Esophagus muscularis mucosa (tissue), 4 donors: ENCODE measurements at regions not wholly inside any gene's neighbourhood (a gene's known extent, or its start where the extent isn't known, plus 50 kb on each side); places are given as distances from the start of the nearest gene placed in this dataset.

Experiments
- DNase-seq: peaks from one replicate; pipeline ENCODE4 v3.0.0-alpha.2; 2017; ENCODE audit errors: extremely low spot score
- H3K27ac ChIP-seq, 4 donors: fragments of 200-600 bp; sonication (generic); replicated peaks in 1 of 4; 1 replicate in 3 of 4; 2 replicates in 1 of 4; pipeline ENCODE4 v1.5.1; 2016 to 2019; ENCODE audit warnings: mild to moderate bottlenecking in 1 of 4
- H3K27me3 ChIP-seq, 4 donors: fragments of 200-600 bp; sonication (generic); one replicate each; pipeline versions ENCODE4 v1.5.1 to v1.6.0; 2016 to 2019
- H3K36me3 ChIP-seq, 4 donors: fragments of 200-600 bp; sonication (generic); one replicate each; pipeline ENCODE4 v1.5.1; 2016 to 2019
- H3K4me1 ChIP-seq, 4 donors: fragments of 200-600 bp; sonication (generic); one replicate each; pipeline ENCODE4 v1.5.1; 2016 to 2019
- H3K4me3 ChIP-seq, 4 donors: fragments of 200-600 bp; sonication (generic); 1 replicate in 2 of 4; 2 replicates in 2 of 4; pipeline ENCODE4 v1.5.1; 2016 to 2019; ENCODE audit warnings: mild to moderate bottlenecking in 4 of 4, moderate library complexity in 1 of 4
- H3K9me3 ChIP-seq, 4 donors: fragments of 200-600 bp; sonication (generic); 1 replicate in 3 of 4; 2 replicates in 1 of 4; pipeline ENCODE4 v1.5.1; 2016 to 2019
- EP300 ChIP-seq: sonication (generic); formaldehyde crosslinking; IDR thresholded peaks from one replicate; pipeline ENCODE4 v1.6.1; 2017; ENCODE audit warnings: antibody characterized with exemption
- POLR2A ChIP-seq: fragments of 450-650 bp; IDR thresholded peaks from one replicate; pipeline ENCODE4 v1.6.1; 2017; ENCODE audit warnings: antibody characterized with exemption, moderate library complexity, mild to moderate bottlenecking, low read depth
- POLR2AphosphoS5 ChIP-seq, 2 donors: sonication (generic); formaldehyde crosslinking; IDR thresholded peaks; one replicate each; pipeline ENCODE4 v1.6.1; 2017; ENCODE audit warnings: antibody characterized with exemption in 2 of 2
- WGBS: methylation state at CpG from one replicate; pipeline ENCODE4 v1.1.5; 2018; 5-methylcytosine and 5-hydroxymethylcytosine counted together
- intact Hi-C: fragments of 100-400 bp; cut with DNase I; formaldehyde crosslinking; loops from one replicate; pipeline ENCODE4 v1.15.1; 2023
- TF ChIP-seq, protein P1 (sequence below), 3 experiments: fragments of 200-600 bp in 2 of 3; fragments of 450-650 bp in 1 of 3; sonication (generic) in 2 of 3; IDR thresholded peaks; one replicate each; pipeline ENCODE4 v1.5.1; 2017 to 2019; ENCODE audit warnings: antibody characterized with exemption in 3 of 3, mild to moderate bottlenecking in 2 of 3, moderate library complexity in 1 of 3

DNA sequence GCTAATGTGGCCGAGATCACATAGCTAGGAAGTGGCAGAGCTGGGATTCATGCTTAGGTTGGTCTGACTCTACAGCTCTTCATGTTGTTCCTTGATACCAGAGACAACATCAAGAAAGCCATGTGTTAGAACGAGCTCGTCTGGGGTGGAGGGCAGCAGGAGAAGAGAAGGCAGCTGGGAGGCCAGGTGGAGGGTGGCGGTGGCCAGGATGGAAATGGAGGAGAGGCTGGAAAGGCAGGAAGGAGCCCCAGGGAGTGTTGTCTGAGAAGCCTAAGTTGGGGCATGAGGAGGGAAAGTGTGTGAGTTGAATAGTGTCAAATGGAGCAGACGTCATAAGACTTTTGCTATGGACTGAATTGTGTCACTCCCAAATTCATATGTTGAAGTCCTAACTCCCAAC lies 315.3 kb downstream of the GADD45G start:
- peak; percentile 53 for DNase-seq
- H3K27me3 ChIP-seq: no peaks in the 10 kb centered on the region
- no peak overlapping the region for H3K27ac ChIP-seq
- H3K4me1 ChIP-seq: no peaks in the 10 kb centered on the region
- no peaks in the 10 kb centered on the region for H3K9me3 ChIP-seq
- intact Hi-C loops: no loop called here
- WGBS: 86% methylated on average over 5 of the region's 5 CpGs
- no peaks in the 10 kb centered on the region for H3K36me3 ChIP-seq
- no peak overlapping the region for H3K4me3 ChIP-seq
- no peak for TF ChIP-seq POLR2AphosphoS5 (IDR thresholded peaks at IDR 0.05)

- peaks cover 0 to 1% (median 0%) of the 10 kb centered on the region in 4 donors for H3K4me1 ChIP-seq
- intact Hi-C loops: no loop called here
- no peak for DNase-seq
- no peaks in the 10 kb centered on the region for H3K27me3 ChIP-seq
- no peak overlapping the region for H3K4me3 ChIP-seq
- TF ChIP-seq, protein P1, sequence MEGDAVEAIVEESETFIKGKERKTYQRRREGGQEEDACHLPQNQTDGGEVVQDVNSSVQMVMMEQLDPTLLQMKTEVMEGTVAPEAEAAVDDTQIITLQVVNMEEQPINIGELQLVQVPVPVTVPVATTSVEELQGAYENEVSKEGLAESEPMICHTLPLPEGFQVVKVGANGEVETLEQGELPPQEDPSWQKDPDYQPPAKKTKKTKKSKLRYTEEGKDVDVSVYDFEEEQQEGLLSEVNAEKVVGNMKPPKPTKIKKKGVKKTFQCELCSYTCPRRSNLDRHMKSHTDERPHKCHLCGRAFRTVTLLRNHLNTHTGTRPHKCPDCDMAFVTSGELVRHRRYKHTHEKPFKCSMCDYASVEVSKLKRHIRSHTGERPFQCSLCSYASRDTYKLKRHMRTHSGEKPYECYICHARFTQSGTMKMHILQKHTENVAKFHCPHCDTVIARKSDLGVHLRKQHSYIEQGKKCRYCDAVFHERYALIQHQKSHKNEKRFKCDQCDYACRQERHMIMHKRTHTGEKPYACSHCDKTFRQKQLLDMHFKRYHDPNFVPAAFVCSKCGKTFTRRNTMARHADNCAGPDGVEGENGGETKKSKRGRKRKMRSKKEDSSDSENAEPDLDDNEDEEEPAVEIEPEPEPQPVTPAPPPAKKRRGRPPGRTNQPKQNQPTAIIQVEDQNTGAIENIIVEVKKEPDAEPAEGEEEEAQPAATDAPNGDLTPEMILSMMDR (IDR thresholded peaks at IDR 0.05): no peak
- TF ChIP-seq EP300 (no peak), POLR2AphosphoS5 (IDR thresholded peaks at IDR 0.05) (no peak), POLR2A (no peak)
- WGBS: 82% methylated on average over 8 of the region's 8 CpGs
- no peak overlapping the region for H3K27ac ChIP-seq
- H3K9me3 ChIP-seq: no peaks in the 10 kb centered on the region
- no peaks in the 10 kb centered on the region for H3K36me3 ChIP-seq
Measured at GRCh38 chr9:89920951-89921350, 316.1 kb downstream of the GADD45G start.

- Histone ChIP-seq H3K27ac (no peak overlapping the region), H3K9me3 (no peaks in the 10 kb centered on the region), H3K4me3 (no peak overlapping the region), H3K4me1 (peaks cover 9 to 13% (median 11%) of the 10 kb centered on the region in 4 donors), H3K36me3 (no peaks in the 10 kb centered on the region), H3K27me3 (no peaks in the 10 kb centered on the region)
- intact Hi-C loops: no loop called here
- WGBS: 80% methylated on average over 7 of the region's 7 CpGs
- no peak for DNase-seq
- no peak for TF ChIP-seq POLR2A
- TF ChIP-seq EP300: no peak
- TF ChIP-seq, protein P1 (IDR thresholded peaks at IDR 0.05): no peak
- TF ChIP-seq POLR2AphosphoS5 (IDR thresholded peaks at IDR 0.05): no peak
Measured at GRCh38 chr9:89922099-89922498, 317.3 kb downstream of the GADD45G start.

DNA sequence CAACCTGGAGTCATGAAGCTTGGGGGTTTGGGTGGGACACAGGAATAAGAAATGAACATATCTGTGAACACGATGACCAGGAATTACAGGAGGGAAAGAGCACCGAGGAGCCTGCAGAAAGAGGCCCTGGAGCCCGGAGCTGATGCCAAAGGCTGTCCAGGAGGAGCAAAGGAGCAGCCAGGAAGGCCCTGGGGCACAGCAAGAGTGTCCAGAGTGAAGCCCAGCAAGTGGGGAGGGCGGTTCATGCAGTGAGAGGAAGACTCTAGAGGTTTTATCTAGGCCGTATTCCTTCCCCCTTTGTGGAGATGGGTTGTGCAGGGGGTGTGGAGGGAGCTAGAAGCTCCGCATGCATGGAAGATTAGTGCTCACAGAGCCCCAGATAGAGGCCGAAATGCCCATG lies 318.4 kb downstream of the GADD45G start:
- WGBS: 92% methylated on average over 7 of the region's 7 CpGs
- intact Hi-C loops: no loop called here

DNA sequence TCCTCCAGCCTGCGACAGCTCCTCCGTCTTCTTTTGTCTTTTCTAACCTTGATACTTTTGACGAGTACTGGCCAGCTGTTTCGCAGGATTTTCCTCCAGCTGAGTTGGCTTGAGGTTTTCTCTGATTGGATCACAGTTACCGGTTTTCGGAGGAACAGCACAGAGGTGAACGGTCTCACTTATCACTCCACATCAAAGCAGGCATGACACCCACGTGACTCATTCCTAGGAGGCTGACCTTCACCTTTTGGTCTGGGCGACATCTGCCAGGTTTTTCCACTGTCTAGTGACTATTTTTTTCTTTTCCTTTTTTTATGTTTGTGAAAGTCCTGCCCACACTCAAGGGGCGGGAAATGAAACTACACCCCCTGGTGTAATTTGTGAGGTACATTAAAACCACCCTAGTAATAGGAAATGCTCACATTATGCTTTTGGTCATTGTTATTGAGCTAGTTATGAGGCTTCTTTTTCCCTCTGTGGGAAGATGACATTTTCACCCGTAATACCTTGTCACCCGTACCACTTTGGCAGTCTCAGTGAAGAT lies 319.2 kb downstream of the GADD45G start:
- peaks cover 14 to 23% (median 19%) of the 10 kb centered on the region in 4 donors for H3K4me1 ChIP-seq
- no peaks in the 10 kb centered on the region for H3K9me3 ChIP-seq
- H3K27me3 ChIP-seq: no peaks in the 10 kb centered on the region
- no peak for TF ChIP-seq POLR2AphosphoS5 (IDR thresholded peaks at IDR 0.05)
- TF ChIP-seq EP300: no peak
- TF ChIP-seq, protein P1 (IDR thresholded peaks at IDR 0.05): peak in 2 of 3 experiments; percentile 13 to 18
- H3K27ac ChIP-seq: no peak overlapping the region
- intact Hi-C loops: no loop called here
- no peak overlapping the region for H3K4me3 ChIP-seq
- no peaks in the 10 kb centered on the region for H3K36me3 ChIP-seq
- DNase-seq: no peak
- 61% methylated on average over 12 of the region's 12 CpGs for WGBS

More for the DNA sequence above, 318.4 kb downstream of the GADD45G start:
- Histone ChIP-seq H3K27me3 (no peaks in the 10 kb centered on the region), H3K27ac (no peak overlapping the region), H3K9me3 (no peaks in the 10 kb centered on the region), H3K4me1 (peaks cover 14 to 19% (median 16%) of the 10 kb centered on the region in 4 donors), H3K4me3 (no peak overlapping the region), H3K36me3 (no peaks in the 10 kb centered on the region)
- TF ChIP-seq EP300 (no peak), POLR2A (no peak), POLR2AphosphoS5 (IDR thresholded peaks at IDR 0.05) (no peak)
- TF ChIP-seq, protein P1 (IDR thresholded peaks at IDR 0.05): no peak
- DNase-seq: no peak
